Astrocyte (in vitro differentiated cells and primary cell): ENCODE measurements at regions not wholly inside any gene's neighbourhood (a gene's known extent, or its start where the extent isn't known, plus 50 kb on each side); places are given as distances from the start of the nearest gene placed in this dataset.

Source experiments
- DNase-seq: peaks from one replicate; pipeline ENCODE4 v3.0.0-alpha.2; 2010; ENCODE audit warnings: low read depth
- FAIRE-seq: peaks from 2 replicates; lab custom pipeline; 2011; peaks lifted over from hg19 to GRCh38; lab: Jason Lieb, UNC
- H2AFZ ChIP-seq: 2 replicates; pipeline ENCODE4 v1.6.0; 2012; ENCODE audit warnings: low read depth, low read length, inconsistent platforms
- H3K27ac ChIP-seq: 2 replicates; pipeline ENCODE4 v1.5.1; 2011; ENCODE audit warnings: low read depth, low read length, inconsistent platforms
- H3K27me3 ChIP-seq: 2 replicates; pipeline ENCODE4 v1.6.0; 2011; ENCODE audit warnings: low read length, inconsistent platforms; ENCODE audit not compliant: insufficient read depth
- H3K36me3 ChIP-seq: 2 replicates; pipeline ENCODE4 v1.5.1; 2011; ENCODE audit warnings: low read length, inconsistent platforms; ENCODE audit not compliant: insufficient read depth
- H3K4me1 ChIP-seq: 2 replicates; pipeline ENCODE4 v1.5.1; 2011; ENCODE audit warnings: low read length, inconsistent platforms; ENCODE audit not compliant: insufficient read depth
- H3K4me2 ChIP-seq: 2 replicates; pipeline ENCODE4 v1.6.0; 2012; ENCODE audit warnings: low read length, inconsistent platforms
- H3K4me3 ChIP-seq: 2 replicates; pipeline ENCODE4 v1.5.1; 2011; ENCODE audit warnings: low read depth, mild to moderate bottlenecking, low read length, inconsistent platforms; ENCODE audit not compliant: insufficient read depth
- H3K79me2 ChIP-seq: 2 replicates; pipeline ENCODE4 v1.6.0; 2012; ENCODE audit warnings: mild to moderate bottlenecking, low read length, inconsistent platforms; ENCODE audit not compliant: insufficient read depth
- H3K9ac ChIP-seq: 2 replicates; pipeline ENCODE4 v1.6.0; 2012; ENCODE audit warnings: mild to moderate bottlenecking, low read length, inconsistent platforms
- H3K9me3 ChIP-seq: 2 replicates; pipeline ENCODE4 v1.5.1; 2012; ENCODE audit warnings: low read depth, mild to moderate bottlenecking, low read length, inconsistent platforms; ENCODE audit not compliant: insufficient read depth
- H4K20me1 ChIP-seq: 2 replicates; pipeline ENCODE4 v1.6.0; 2012; ENCODE audit warnings: low read length, inconsistent platforms; ENCODE audit not compliant: insufficient read depth
- H3K27ac Mint-ChIP-seq: one replicate; pipeline ENCODE4 v1.8.0; 2021; ENCODE audit warnings: mild to moderate bottlenecking, mixed read lengths; ENCODE audit not compliant: unreplicated experiment
- H3K27me3 Mint-ChIP-seq: one replicate; pipeline ENCODE4 v1.8.0; 2021; ENCODE audit warnings: low read depth, mixed read lengths; ENCODE audit not compliant: unreplicated experiment
- H3K36me3 Mint-ChIP-seq: one replicate; pipeline ENCODE4 v1.8.0; 2021; ENCODE audit warnings: low read depth, mixed read lengths; ENCODE audit not compliant: unreplicated experiment
- H3K4me1 Mint-ChIP-seq: one replicate; pipeline ENCODE4 v1.8.0; 2021; ENCODE audit warnings: low read depth, mixed read lengths; ENCODE audit not compliant: unreplicated experiment
- H3K4me3 Mint-ChIP-seq: one replicate; pipeline ENCODE4 v1.8.0; 2021; ENCODE audit warnings: mild to moderate bottlenecking, moderate library complexity, mixed read lengths; ENCODE audit not compliant: unreplicated experiment
- H3K9me3 Mint-ChIP-seq: one replicate; pipeline ENCODE4 v1.8.0; 2021; ENCODE audit warnings: mild to moderate bottlenecking, mixed read lengths; ENCODE audit not compliant: unreplicated experiment
- EZH2 ChIP-seq: IDR thresholded peaks from 2 replicates; pipeline ENCODE4 v1.6.1; 2012; ENCODE audit warnings: mild to moderate bottlenecking, low read length, inconsistent platforms; ENCODE audit not compliant: insufficient read depth
- TF ChIP-seq, protein P1 (sequence below): IDR thresholded peaks from 2 replicates; pipeline ENCODE4 v1.5.1; 2011; ENCODE audit warnings: low read depth, mild to moderate bottlenecking, inconsistent platforms, low read length, moderate library complexity; ENCODE audit not compliant: insufficient read depth

DNA sequence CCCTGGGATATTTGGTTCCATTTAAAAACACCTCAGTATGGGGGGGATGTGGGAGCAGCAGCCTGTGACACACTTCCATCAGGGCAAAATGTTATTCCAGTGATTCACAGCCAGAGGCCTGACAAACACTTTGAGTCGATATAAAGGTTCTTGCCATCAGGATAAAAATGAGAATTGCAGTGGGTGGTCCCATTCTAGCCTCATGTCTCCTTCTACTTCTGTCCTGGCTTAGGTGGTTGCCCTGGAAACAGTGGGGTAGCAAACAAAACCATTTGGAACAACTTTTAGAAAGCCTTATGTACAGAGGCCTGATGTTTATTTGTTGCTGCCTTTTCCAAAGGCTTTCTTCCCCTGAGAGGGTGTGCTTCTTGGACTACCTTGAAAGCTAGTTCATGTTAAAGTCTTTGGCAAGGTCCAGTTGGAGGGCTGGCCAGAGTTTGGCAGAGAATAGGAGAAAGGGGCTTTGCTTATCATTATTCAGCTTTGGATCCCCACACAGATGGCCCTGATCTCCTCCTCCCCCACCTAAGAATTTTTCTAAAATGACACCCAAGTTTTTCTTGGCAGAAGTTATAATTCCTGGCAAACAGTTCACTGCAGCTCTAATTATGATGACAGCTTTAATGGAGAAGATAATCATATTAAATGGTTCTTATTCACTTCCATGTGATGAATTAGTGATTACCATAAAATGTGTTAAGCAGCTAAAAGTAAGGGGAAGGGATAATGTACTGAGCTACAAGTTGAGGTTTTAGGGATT, 84.2 kb upstream of the ZNF280D start:
- Mint-ChIP-seq H3K9me3 (no peaks in the 10 kb centered on the region), H3K4me1 (peaks cover 27% of the 10 kb centered on the region), H3K4me3 (no peak overlapping the region), H3K27me3 (peaks cover 5% of the 10 kb centered on the region), H3K27ac (peak overlapping the region; percentile 82), H3K36me3 (peaks cover 2% of the 10 kb centered on the region)
- H3K4me3 ChIP-seq = peak overlapping the region; percentile 18
- peaks cover 26% of the 10 kb centered on the region for H3K4me1 ChIP-seq
- peak overlapping the region; percentile 49 for H2AFZ ChIP-seq
- H3K36me3 ChIP-seq = no peaks in the 10 kb centered on the region
- peak overlapping the region; percentile 75 for H3K4me2 ChIP-seq
- H3K9me3 ChIP-seq = no peaks in the 10 kb centered on the region
- peak overlapping the region; percentile 53 for H3K9ac ChIP-seq
- no peak for FAIRE-seq
- DNase-seq = peak; percentile 61
- TF ChIP-seq EZH2 = no peak
- TF ChIP-seq, protein P1, sequence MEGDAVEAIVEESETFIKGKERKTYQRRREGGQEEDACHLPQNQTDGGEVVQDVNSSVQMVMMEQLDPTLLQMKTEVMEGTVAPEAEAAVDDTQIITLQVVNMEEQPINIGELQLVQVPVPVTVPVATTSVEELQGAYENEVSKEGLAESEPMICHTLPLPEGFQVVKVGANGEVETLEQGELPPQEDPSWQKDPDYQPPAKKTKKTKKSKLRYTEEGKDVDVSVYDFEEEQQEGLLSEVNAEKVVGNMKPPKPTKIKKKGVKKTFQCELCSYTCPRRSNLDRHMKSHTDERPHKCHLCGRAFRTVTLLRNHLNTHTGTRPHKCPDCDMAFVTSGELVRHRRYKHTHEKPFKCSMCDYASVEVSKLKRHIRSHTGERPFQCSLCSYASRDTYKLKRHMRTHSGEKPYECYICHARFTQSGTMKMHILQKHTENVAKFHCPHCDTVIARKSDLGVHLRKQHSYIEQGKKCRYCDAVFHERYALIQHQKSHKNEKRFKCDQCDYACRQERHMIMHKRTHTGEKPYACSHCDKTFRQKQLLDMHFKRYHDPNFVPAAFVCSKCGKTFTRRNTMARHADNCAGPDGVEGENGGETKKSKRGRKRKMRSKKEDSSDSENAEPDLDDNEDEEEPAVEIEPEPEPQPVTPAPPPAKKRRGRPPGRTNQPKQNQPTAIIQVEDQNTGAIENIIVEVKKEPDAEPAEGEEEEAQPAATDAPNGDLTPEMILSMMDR = no peak
- H3K79me2 ChIP-seq = no peaks in the 10 kb centered on the region
- no peaks in the 10 kb centered on the region for H4K20me1 ChIP-seq
- H3K27me3 ChIP-seq = no peaks in the 10 kb centered on the region
- peak overlapping the region; percentile 82 for H3K27ac ChIP-seq

DNA sequence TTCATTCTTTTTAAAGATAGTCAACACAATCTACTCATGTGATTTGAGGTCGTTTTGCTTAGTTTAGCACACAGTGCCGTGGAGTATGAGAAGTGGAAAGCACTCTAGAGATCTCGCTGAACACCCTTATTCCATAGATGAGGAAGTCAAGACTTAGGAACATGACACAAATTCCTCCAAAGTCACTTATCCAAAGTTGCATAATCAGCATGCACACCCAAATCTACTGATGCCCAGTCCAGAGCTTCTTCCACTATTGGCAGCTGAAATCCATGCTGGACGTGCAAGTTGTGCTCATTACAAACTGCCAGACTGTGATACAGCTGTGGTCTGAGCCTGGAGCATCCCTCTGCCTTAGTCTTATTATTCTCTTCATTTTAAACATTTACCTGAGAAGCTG, 83.5 kb upstream of the ZNF280D start:
- Histone ChIP-seq H3K27ac (peak overlapping the region; percentile 82), H4K20me1 (no peaks in the 10 kb centered on the region), H3K4me3 (no peak overlapping the region), H3K27me3 (no peaks in the 10 kb centered on the region), H3K4me1 (peaks cover 21% of the 10 kb centered on the region), H3K79me2 (no peaks in the 10 kb centered on the region), H2AFZ (no peak overlapping the region), H3K4me2 (peak overlapping the region; percentile 75), H3K9ac (no peak overlapping the region), H3K9me3 (no peaks in the 10 kb centered on the region), H3K36me3 (no peaks in the 10 kb centered on the region)
- peaks cover 2% of the 10 kb centered on the region for H3K36me3 Mint-ChIP-seq
- H3K27ac Mint-ChIP-seq = no peak overlapping the region
- DNase-seq (no peak), FAIRE-seq (no peak)
- no peak for TF ChIP-seq EZH2
- TF ChIP-seq, protein P1 = no peak
- peak overlapping the region; percentile 31 for H3K4me3 Mint-ChIP-seq
- no peaks in the 10 kb centered on the region for H3K9me3 Mint-ChIP-seq
- H3K4me1 Mint-ChIP-seq = peaks cover 24% of the 10 kb centered on the region
- H3K27me3 Mint-ChIP-seq = peaks cover 5% of the 10 kb centered on the region

DNA sequence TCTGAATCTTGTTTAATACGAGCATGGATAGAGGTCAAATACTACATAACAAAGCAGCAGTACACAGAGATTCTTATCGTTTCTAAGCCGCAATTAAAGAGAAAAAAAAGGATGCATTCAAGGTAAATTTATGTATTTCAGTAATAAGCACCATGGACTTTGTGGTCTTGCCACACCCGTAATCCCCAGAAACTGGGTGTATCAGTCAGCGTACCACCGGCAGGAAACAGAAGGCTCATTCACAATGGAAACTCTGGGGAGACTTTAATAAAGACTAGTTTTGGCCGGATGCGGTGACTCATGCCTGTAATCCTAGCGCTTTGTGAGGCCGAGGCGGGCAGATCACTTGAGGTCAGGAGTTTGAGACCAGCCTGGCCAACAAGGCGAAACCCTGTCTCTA, 81.9 kb upstream of the ZNF280D start:
- Histone ChIP-seq H3K9me3 (no peaks in the 10 kb centered on the region), H3K9ac (no peak overlapping the region), H3K4me1 (peaks cover 20% of the 10 kb centered on the region), H3K4me2 (no peak overlapping the region), H2AFZ (no peak overlapping the region), H3K36me3 (no peaks in the 10 kb centered on the region), H3K27me3 (no peaks in the 10 kb centered on the region), H3K4me3 (no peak overlapping the region), H3K79me2 (no peaks in the 10 kb centered on the region), H4K20me1 (no peaks in the 10 kb centered on the region), H3K27ac (no peak overlapping the region)
- DNase-seq = no peak
- FAIRE-seq = no peak
- no peak for TF ChIP-seq EZH2
- TF ChIP-seq, protein P1 = no peak
- peaks cover 3% of the 10 kb centered on the region for H3K9me3 Mint-ChIP-seq
- no peak overlapping the region for H3K4me3 Mint-ChIP-seq
- peaks cover 3% of the 10 kb centered on the region for H3K27me3 Mint-ChIP-seq
- H3K4me1 Mint-ChIP-seq = peaks cover 18% of the 10 kb centered on the region
- H3K36me3 Mint-ChIP-seq = no peaks in the 10 kb centered on the region
- no peak overlapping the region for H3K27ac Mint-ChIP-seq
